BLaER1 (cell line): ENCODE measurements at regions not wholly inside any gene's neighbourhood (a gene's known extent, or its start where the extent isn't known, plus 50 kb on each side); places are given as distances from the start of the nearest gene placed in this dataset.

Source experiments
- H3K27ac ChIP-seq: shearing (Covaris generic); formaldehyde crosslinking; 2 replicates; pipeline ENCODE4 v1.8.1; 2022
- H3K27me3 ChIP-seq: shearing (Covaris generic); formaldehyde crosslinking; 2 replicates; pipeline ENCODE4 v1.8.1; 2022
- H3K36me3 ChIP-seq: shearing (Covaris generic); formaldehyde crosslinking; 2 replicates; pipeline ENCODE4 v1.8.1; 2022
- H3K4me1 ChIP-seq: shearing (Covaris generic); formaldehyde crosslinking; 2 replicates; pipeline ENCODE4 v1.8.1; 2022
- H3K4me2 ChIP-seq: shearing (Covaris generic); formaldehyde crosslinking; 2 replicates; pipeline ENCODE4 v1.8.1; 2022
- H3K4me3 ChIP-seq: shearing (Covaris generic); formaldehyde crosslinking; 2 replicates; pipeline ENCODE4 v1.8.1; 2022
- H3K9ac ChIP-seq: shearing (Covaris generic); formaldehyde crosslinking; 2 replicates; pipeline ENCODE4 v1.8.1; 2022
- H3K9me3 ChIP-seq: shearing (Covaris generic); formaldehyde crosslinking; 2 replicates; pipeline ENCODE4 v1.8.1; 2022
- H4K20me1 ChIP-seq: shearing (Covaris generic); formaldehyde crosslinking; 2 replicates; pipeline ENCODE4 v1.8.1; 2022
- Cebpa-rat ChIP-seq: shearing (Covaris generic); IDR thresholded peaks from 2 replicates; pipeline ENCODE4 v1.8.1; 2022

GRCh38 chr4:180598281-180598680 lies 1644.9 kb upstream of the TENM3 start:
- no peak for TF ChIP-seq Cebpa-rat
- Histone ChIP-seq H3K4me2 (peak overlapping the region; percentile 5; the same call in 1 of the 2 replicates), H3K9ac (no peak overlapping the region)

DNA sequence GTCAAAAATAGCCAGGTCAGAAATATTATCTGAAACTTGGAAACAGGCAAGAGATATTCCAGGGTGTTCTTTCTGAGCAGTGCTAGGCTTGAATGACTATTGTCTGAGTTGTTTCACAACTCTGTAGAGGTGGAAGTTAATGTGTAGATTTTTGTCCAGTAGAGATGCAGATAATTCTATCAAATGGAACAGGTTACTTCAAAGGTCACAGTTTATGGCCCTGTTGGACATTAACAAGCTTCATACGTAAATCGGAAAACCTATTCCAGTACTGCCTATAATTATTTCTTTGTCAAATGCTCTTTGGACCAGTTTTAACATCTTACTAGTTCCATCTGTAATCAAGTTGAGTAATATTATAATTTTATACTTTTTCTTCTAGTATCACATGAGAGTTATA lies 1639.4 kb upstream of the TENM3 start:
- Histone ChIP-seq H3K4me2 (no peak overlapping the region), H3K27ac (no peak overlapping the region), H3K36me3 (no peaks in the 10 kb centered on the region), H4K20me1 (no peaks in the 10 kb centered on the region), H3K9me3 (no peaks in the 10 kb centered on the region), H3K9ac (no peak overlapping the region), H3K4me1 (no peaks in the 10 kb centered on the region), H3K27me3 (no peaks in the 10 kb centered on the region), H3K4me3 (no peak overlapping the region)
- TF ChIP-seq Cebpa-rat = no peak

More at GRCh38 chr4:180598281-180598680, 1644.9 kb upstream of the TENM3 start:
- no peaks in the 10 kb centered on the region for H3K36me3 ChIP-seq
- no peak overlapping the region for H3K27ac ChIP-seq
- no peaks in the 10 kb centered on the region for H3K9me3 ChIP-seq
- H3K4me3 ChIP-seq = no peak overlapping the region
- 0 out of 2 replicates have a peak, but pooled peaks cover 4% of the 10 kb centered on the region for H3K4me1 ChIP-seq
- H4K20me1 ChIP-seq = no peaks in the 10 kb centered on the region
- no peaks in the 10 kb centered on the region for H3K27me3 ChIP-seq

DNA sequence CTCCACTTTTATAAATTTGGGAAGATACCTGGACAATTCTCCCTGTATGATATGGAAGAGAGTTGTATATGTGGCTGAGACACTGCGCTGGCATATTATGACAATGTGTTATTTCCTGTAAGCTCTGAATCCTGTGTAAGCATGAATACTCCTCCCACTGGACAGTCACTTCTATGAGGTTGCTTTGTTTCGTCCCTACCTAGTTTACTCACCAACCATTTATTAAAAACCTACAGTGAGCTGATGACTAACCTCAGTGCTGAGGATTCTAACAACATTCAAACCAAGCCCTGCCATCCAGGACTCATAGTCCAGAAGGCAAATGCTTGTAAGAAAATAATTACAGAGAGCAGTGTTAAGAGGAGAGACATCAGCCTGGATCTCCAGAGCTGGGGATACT lies 1632.9 kb upstream of the TENM3 start:
- no peaks in the 10 kb centered on the region for H3K36me3 ChIP-seq
- H3K27me3 ChIP-seq = no peaks in the 10 kb centered on the region
- no peaks in the 10 kb centered on the region for H3K9me3 ChIP-seq
- H3K9ac ChIP-seq = no peak overlapping the region
- H4K20me1 ChIP-seq = no peaks in the 10 kb centered on the region
- no peak for TF ChIP-seq Cebpa-rat
- H3K4me1 ChIP-seq = no peaks in the 10 kb centered on the region
- no peak overlapping the region for H3K4me3 ChIP-seq
- no peak overlapping the region for H3K27ac ChIP-seq
- no peak overlapping the region for H3K4me2 ChIP-seq

DNA sequence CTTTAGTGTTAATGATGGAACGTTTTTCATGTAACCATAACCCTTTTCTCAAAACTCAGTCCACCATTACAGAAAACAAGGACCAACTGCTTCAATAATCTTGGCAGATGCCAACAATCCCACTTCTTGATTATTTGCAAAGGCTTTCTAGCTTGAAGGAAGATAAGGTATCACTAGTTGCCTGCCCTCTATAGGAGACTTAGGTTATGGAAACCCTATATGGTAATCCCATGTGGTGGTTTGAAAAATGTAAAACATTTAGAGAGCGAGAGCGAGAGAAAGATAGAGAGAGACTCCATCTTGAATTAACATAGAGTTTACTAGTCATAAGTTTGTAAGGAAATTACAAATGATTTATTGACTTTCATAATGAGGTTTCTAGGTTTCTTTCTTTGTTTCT lies 1627.5 kb upstream of the TENM3 start:
- Histone ChIP-seq H3K9ac (no peak overlapping the region), H3K27ac (no peak overlapping the region), H3K36me3 (no peaks in the 10 kb centered on the region), H3K4me3 (no peak overlapping the region), H3K4me2 (no peak overlapping the region), H3K27me3 (no peaks in the 10 kb centered on the region), H3K4me1 (0 out of 2 replicates have a peak, but pooled peaks cover 6% of the 10 kb centered on the region), H3K9me3 (no peaks in the 10 kb centered on the region), H4K20me1 (no peaks in the 10 kb centered on the region)
- no peak for TF ChIP-seq Cebpa-rat

DNA sequence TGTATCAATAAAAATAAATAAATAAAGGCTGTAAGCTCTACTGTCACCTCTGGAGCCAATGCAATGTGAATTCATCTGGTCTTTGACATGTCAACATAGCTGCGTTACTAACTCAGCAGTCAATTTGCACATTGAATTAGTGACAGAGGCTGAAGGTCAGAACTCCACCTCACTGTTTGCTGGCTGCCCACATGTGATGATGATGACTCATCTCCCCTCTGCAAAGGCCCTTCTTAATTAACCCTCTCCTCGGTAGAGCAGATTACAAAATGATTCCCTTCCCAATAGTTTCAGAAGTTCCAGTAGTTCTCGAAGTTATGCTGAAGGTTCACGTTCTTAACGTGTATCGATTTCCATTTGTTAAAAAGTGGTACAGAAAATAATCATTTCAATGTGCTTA lies 1626.0 kb upstream of the TENM3 start:
- Histone ChIP-seq H3K36me3 (no peaks in the 10 kb centered on the region), H3K4me3 (no peak overlapping the region), H4K20me1 (no peaks in the 10 kb centered on the region), H3K9me3 (no peaks in the 10 kb centered on the region), H3K27me3 (no peaks in the 10 kb centered on the region), H3K4me2 (no peak overlapping the region), H3K4me1 (0 out of 2 replicates have a peak, but pooled peaks cover 6% of the 10 kb centered on the region), H3K9ac (no peak overlapping the region), H3K27ac (no peak overlapping the region)
- no peak for TF ChIP-seq Cebpa-rat

DNA sequence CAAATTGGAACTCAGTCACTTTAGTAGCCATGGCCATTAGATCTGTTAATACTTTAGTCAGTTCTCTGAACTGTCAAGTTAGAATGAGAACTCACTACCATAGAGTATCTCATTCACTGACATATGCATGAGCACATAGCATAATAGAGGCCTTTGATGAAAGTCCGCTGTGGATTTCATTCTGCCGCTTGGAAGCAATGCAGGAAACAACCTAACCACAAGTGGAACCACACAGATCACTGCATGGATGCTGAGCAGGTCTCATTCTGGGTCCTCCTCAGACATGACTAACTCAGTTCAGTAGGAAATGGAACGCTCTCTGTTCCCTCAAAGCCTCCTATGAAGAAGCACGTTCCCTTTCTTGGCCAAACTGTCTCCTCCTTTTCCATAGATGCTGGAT lies 1624.8 kb upstream of the TENM3 start:
- no peaks in the 10 kb centered on the region for H3K27me3 ChIP-seq
- no peak overlapping the region for H3K27ac ChIP-seq
- no peaks in the 10 kb centered on the region for H4K20me1 ChIP-seq
- H3K9ac ChIP-seq = no peak overlapping the region
- no peaks in the 10 kb centered on the region for H3K36me3 ChIP-seq
- no peak overlapping the region for H3K4me2 ChIP-seq
- no peak overlapping the region for H3K4me3 ChIP-seq
- no peaks in the 10 kb centered on the region for H3K9me3 ChIP-seq
- no peak for TF ChIP-seq Cebpa-rat
- H3K4me1 ChIP-seq = 0 out of 2 replicates have a peak, but pooled peaks cover 6% of the 10 kb centered on the region

DNA sequence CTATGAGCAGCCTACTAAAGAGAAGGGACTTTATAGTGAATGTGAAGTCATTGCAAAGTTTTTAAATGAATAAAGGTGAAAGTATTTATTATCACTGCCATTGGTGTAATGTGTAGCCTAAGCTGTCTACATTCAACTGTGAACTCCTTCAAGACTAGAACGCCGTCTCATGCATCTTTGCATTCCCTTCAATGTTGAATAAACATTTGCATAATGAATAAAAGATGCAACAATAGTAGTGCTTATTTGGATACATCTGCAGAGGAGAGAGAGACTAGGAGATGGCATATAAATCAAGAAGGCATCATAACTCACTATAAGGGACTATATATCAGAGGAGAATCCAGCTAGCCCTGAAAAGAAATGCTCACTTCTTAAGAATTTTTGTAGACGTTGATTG lies 1623.8 kb upstream of the TENM3 start:
- H3K36me3 ChIP-seq = no peaks in the 10 kb centered on the region
- H4K20me1 ChIP-seq = no peaks in the 10 kb centered on the region
- no peak overlapping the region for H3K9ac ChIP-seq
- H3K4me2 ChIP-seq = no peak overlapping the region
- no peaks in the 10 kb centered on the region for H3K9me3 ChIP-seq
- H3K4me3 ChIP-seq = no peak overlapping the region
- H3K27me3 ChIP-seq = no peaks in the 10 kb centered on the region
- H3K4me1 ChIP-seq = 0 out of 2 replicates have a peak, but pooled peaks cover 6% of the 10 kb centered on the region
- no peak overlapping the region for H3K27ac ChIP-seq
- no peak for TF ChIP-seq Cebpa-rat

- no peaks in the 10 kb centered on the region for H3K9me3 ChIP-seq
- 0 out of 2 replicates have a peak, but pooled peaks cover 6% of the 10 kb centered on the region for H3K4me1 ChIP-seq
- H3K27me3 ChIP-seq = no peaks in the 10 kb centered on the region
- H3K9ac ChIP-seq = no peak overlapping the region
- no peaks in the 10 kb centered on the region for H4K20me1 ChIP-seq
- no peaks in the 10 kb centered on the region for H3K36me3 ChIP-seq
- no peak overlapping the region for H3K27ac ChIP-seq
- H3K4me3 ChIP-seq = no peak overlapping the region
- TF ChIP-seq Cebpa-rat = no peak
- H3K4me2 ChIP-seq = no peak overlapping the region
These were observed 1620.9 kb upstream of the TENM3 start for GRCh38 chr4:180622254-180622653.

DNA sequence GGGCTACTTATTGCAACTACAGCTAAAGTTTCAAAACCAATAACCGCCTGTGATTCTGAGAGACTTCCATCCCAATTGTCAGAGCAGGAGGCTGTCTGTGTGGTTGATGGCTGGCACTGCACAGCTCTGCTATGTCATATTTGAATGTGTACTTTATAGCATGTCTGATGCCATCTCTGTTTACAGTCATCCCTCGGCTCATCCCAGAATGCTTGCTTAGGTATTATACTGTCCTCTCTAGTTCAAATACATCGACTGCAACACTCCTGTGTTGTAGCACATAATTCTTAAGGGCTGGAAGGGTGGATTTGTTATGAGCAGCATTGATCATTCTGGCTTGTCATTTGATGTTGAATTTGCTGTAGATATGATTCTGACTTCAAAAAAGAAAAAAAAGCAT lies 1617.5 kb upstream of the TENM3 start:
- TF ChIP-seq Cebpa-rat = no peak
- no peak overlapping the region for H3K9ac ChIP-seq
- H3K36me3 ChIP-seq = no peaks in the 10 kb centered on the region
- H3K9me3 ChIP-seq = no peaks in the 10 kb centered on the region
- no peak overlapping the region for H3K27ac ChIP-seq
- no peaks in the 10 kb centered on the region for H4K20me1 ChIP-seq
- no peak overlapping the region for H3K4me3 ChIP-seq
- H3K4me1 ChIP-seq = no peaks in the 10 kb centered on the region
- H3K27me3 ChIP-seq = no peaks in the 10 kb centered on the region
- H3K4me2 ChIP-seq = no peak overlapping the region

- no peak for TF ChIP-seq Cebpa-rat
- Histone ChIP-seq H3K36me3 (no peaks in the 10 kb centered on the region), H3K4me3 (no peak overlapping the region), H4K20me1 (no peaks in the 10 kb centered on the region), H3K27me3 (no peaks in the 10 kb centered on the region), H3K27ac (no peak overlapping the region), H3K9ac (no peak overlapping the region), H3K4me2 (no peak overlapping the region), H3K4me1 (no peaks in the 10 kb centered on the region), H3K9me3 (no peaks in the 10 kb centered on the region)
These were observed 1613.1 kb upstream of the TENM3 start for GRCh38 chr4:180630012-180630665.

DNA sequence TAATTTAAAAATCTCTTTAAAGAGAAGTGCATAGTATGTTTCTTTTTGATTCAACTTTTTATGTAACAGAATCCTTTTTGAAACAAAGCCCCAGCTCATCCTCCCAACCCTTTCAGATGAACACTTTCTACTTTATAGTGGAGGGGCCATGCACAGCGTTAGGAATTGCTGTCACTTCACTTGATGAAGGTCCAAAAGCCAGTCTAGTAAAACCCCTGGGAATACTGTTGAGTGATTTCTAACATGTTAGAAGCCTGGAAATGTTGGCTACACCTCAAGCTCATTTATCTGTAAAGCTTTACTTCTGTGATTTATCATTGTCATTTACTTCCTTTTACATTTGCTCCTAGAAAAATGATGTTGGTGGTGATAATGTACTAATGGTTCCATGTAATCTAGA lies 1608.9 kb upstream of the TENM3 start:
- no peaks in the 10 kb centered on the region for H3K4me1 ChIP-seq
- no peak overlapping the region for H3K27ac ChIP-seq
- H3K4me3 ChIP-seq = no peak overlapping the region
- H3K36me3 ChIP-seq = no peaks in the 10 kb centered on the region
- H3K9me3 ChIP-seq = no peaks in the 10 kb centered on the region
- H3K4me2 ChIP-seq = no peak overlapping the region
- H3K27me3 ChIP-seq = no peaks in the 10 kb centered on the region
- H4K20me1 ChIP-seq = no peaks in the 10 kb centered on the region
- TF ChIP-seq Cebpa-rat = no peak
- no peak overlapping the region for H3K9ac ChIP-seq
